Glomerular endothelial cell (primary cell): ENCODE measurements at regions not wholly inside any gene's neighbourhood (a gene's known extent, or its start where the extent isn't known, plus 50 kb on each side); places are given as distances from the start of the nearest gene placed in this dataset.

ENCODE experiments used
- DNase-seq: peaks from one replicate; pipeline ENCODE4 v3.0.0-alpha.2; 2011; ENCODE audit warnings: low read depth, low spot score; ENCODE audit errors: extremely low read depth

GRCh38 chr5:146940295-146940694, 61.7 kb upstream of the PPP2R2B start:
- DNase-seq: no peak

- no peak for DNase-seq
Observed at GRCh38 chr5:146944019-146944418, 65.5 kb upstream of the PPP2R2B start.

- DNase-seq: no peak
Observed at GRCh38 chr5:146944764-146945616, 66.4 kb upstream of the PPP2R2B start.

- no peak for DNase-seq
Observed at GRCh38 chr5:146945617-146946084, 67.1 kb upstream of the PPP2R2B start.

GRCh38 chr5:146947181-146947941, 68.8 kb upstream of the PPP2R2B start:
- DNase-seq: no peak

- DNase-seq: no peak
Observed at GRCh38 chr5:146948666-146949065, 70.1 kb upstream of the PPP2R2B start.

GRCh38 chr5:146952168-146952567, 73.6 kb upstream of the PPP2R2B start:
- DNase-seq: no peak

GRCh38 chr5:146956217-146956616, 77.7 kb upstream of the PPP2R2B start:
- no peak for DNase-seq

GRCh38 chr5:146959360-146959759, 80.8 kb upstream of the PPP2R2B start:
- no peak for DNase-seq

GRCh38 chr5:146962801-146963355, 84.3 kb upstream of the PPP2R2B start:
- no peak for DNase-seq

- peak; percentile 62 for DNase-seq
Observed at GRCh38 chr5:146965761-146966659, 87.5 kb upstream of the PPP2R2B start.

- DNase-seq: no peak
Observed at GRCh38 chr5:146967646-146968045, 89.1 kb upstream of the PPP2R2B start.

GRCh38 chr5:146971401-146971800, 92.8 kb upstream of the PPP2R2B start:
- DNase-seq: no peak

GRCh38 chr5:146986469-146986868, 107.9 kb upstream of the PPP2R2B start:
- no peak for DNase-seq

GRCh38 chr5:146993876-146994530, 115.4 kb upstream of the PPP2R2B start:
- DNase-seq: no peak

GRCh38 chr5:146995878-146996277, 117.3 kb upstream of the PPP2R2B start:
- no peak for DNase-seq

- DNase-seq: no peak
Observed at GRCh38 chr5:147015405-147015804, 136.8 kb upstream of the PPP2R2B start.

- no peak for DNase-seq
Observed at GRCh38 chr5:147017191-147017590, 138.6 kb upstream of the PPP2R2B start.

GRCh38 chr5:147017621-147018020, 139.1 kb upstream of the PPP2R2B start:
- DNase-seq: no peak

GRCh38 chr5:147018812-147019211, 140.3 kb upstream of the PPP2R2B start:
- no peak for DNase-seq
